Pancreas (tissue), 10 donors: ENCODE measurements at regions not wholly inside any gene's neighbourhood (a gene's known extent, or its start where the extent isn't known, plus 50 kb on each side); places are given as distances from the start of the nearest gene placed in this dataset.
A peak's percentile ranks its signal among the peaks of the same experiment; 100 is the strongest.

ENCODE experiments used
- ATAC-seq, 4 donors: fragments of 200-7000 bp; cut with Tn5 transposase; one replicate each; pipeline versions ENCODE4 v1.8.0 to v1.9.1; 2020; ENCODE audit warnings: mild to moderate bottlenecking in 4 of 4, moderate library complexity in 4 of 4
- DNase-seq, 6 donors: peaks; one replicate each; pipeline ENCODE4 v3.0.0-alpha.2; 2020
- FAIRE-seq: peaks from 2 replicates; lab custom pipeline; 2012; peaks lifted over from hg19 to GRCh38; lab: Jason Lieb, UNC
- H3K27ac ChIP-seq, 4 donors: fragments of 200-600 bp; sonication (generic); 1 replicate in 3 of 4; 2 replicates in 1 of 4; pipeline versions ENCODE4 v1.5.0 to v1.8.0; 2020
- H3K27me3 ChIP-seq, 4 donors: fragments of 200-600 bp; one replicate each; pipeline ENCODE4 v1.8.0; 2021
- H3K36me3 ChIP-seq, 3 donors: fragments of 200-600 bp; sonication (generic) in 1 of 3; one replicate each; pipeline versions ENCODE4 v1.5.0 to v1.8.0; 2020 to 2021
- H3K4me1 ChIP-seq, 3 donors: fragments of 200-600 bp; one replicate each; pipeline ENCODE4 v1.8.0; 2021
- H3K4me3 ChIP-seq, 4 donors: fragments of 200-600 bp; sonication (generic) in 2 of 4; one replicate each; pipeline versions ENCODE4 v1.5.0 to v1.8.0; 2020 to 2021
- H3K9me3 ChIP-seq, 4 donors: fragments of 200-600 bp; one replicate each; pipeline ENCODE4 v1.8.0; 2021
- CTCF ChIP-seq, 4 donors: fragments of 200-600 bp; sonication (generic) in 3 of 4; IDR thresholded peaks; one replicate each; pipeline versions ENCODE4 v1.5.0 to v1.8.0; 2021; ENCODE audit warnings: antibody characterized with exemption in 4 of 4
- WGBS, 2 donors: extraction: QIAGEN DNeasy Blood & Tissue Kit; methylation state at CpG; one replicate each; pipeline ENCODE4 v1.1.7; 2013; 5-methylcytosine and 5-hydroxymethylcytosine counted together
- intact Hi-C, 3 donors: fragments of 100-400 bp; cut with DNase I; formaldehyde crosslinking; loops; one replicate each; pipeline versions ENCODE4 v1.11.1 to v1.14.2; 2022
- donor health status: healthy with polysubstance abuse.
- donor health status: DM: no; HTN: no; CAD: no; lungs with moderate emphysema.
- donor health status: DM: no; HTN: no; CAD: no.
- donor health status: control.
- donor health status: control.
- donor health status: Bipolar disorder and iron deficiency.
- donor health status: DM: yes; HTN: yes; CAD: no.
- donor health status: DM: no; HTN: no; CAD: no.
- donor health status: DM: no; HTN: no; CAD: no.
- donor health status: DM: yes; HTN: yes; CAD: no.

- no peak for FAIRE-seq
These were observed 70.0 kb upstream of the PRSS58 start for GRCh38 chr7:142327628-142328405.

GRCh38 chr7:142323706-142324105 lies 65.8 kb upstream of the PRSS58 start:
- DNase-seq = peak in 5 of 6 donors; percentile 18 to 88 (median 60)
- WGBS, 2 donors = 21 to 24% methylated on average over 4 of the region's 4 CpGs
- H3K27ac ChIP-seq = peak overlapping the region in 1 of 4 donors; percentile 57

More at GRCh38 chr7:142327628-142328405, 70.0 kb upstream of the PRSS58 start:
- Histone ChIP-seq H3K27me3 (no peaks in the 10 kb centered on the region), H3K27ac (no peak overlapping the region), H3K4me1 (peaks cover 0 to 11% (median 6%) of the 10 kb centered on the region in 3 donors), H3K4me3 (no peak overlapping the region), H3K9me3 (no peaks in the 10 kb centered on the region), H3K36me3 (no peaks in the 10 kb centered on the region)
- ATAC-seq (no peak), DNase-seq (no peak)
- no peak for TF ChIP-seq CTCF (IDR thresholded peaks at IDR 0.05)
- intact Hi-C loops = no loop called here
- WGBS, 2 donors = 82 to 86% methylated on average over 11 of the region's 11 CpGs

GRCh38 chr7:142321391-142321790 lies 63.5 kb upstream of the PRSS58 start:
- TF ChIP-seq CTCF (IDR thresholded peaks at IDR 0.05) = no peak
- Histone ChIP-seq H3K27ac (no peak overlapping the region), H3K36me3 (no peaks in the 10 kb centered on the region), H3K27me3 (no peaks in the 10 kb centered on the region), H3K4me3 (no peak overlapping the region), H3K4me1 (peaks cover 0 to 11% (median 2%) of the 10 kb centered on the region in 3 donors), H3K9me3 (no peaks in the 10 kb centered on the region)
- no peak for ATAC-seq
- 79 to 84% methylated on average over 7 of the region's 7 CpGs for WGBS, 2 donors
- intact Hi-C loops = no loop called here
- DNase-seq = no peak
- no peak for FAIRE-seq

More at GRCh38 chr7:142323706-142324105, 65.8 kb upstream of the PRSS58 start:
- Histone ChIP-seq H3K9me3 (no peaks in the 10 kb centered on the region), H3K36me3 (no peaks in the 10 kb centered on the region), H3K27me3 (no peaks in the 10 kb centered on the region), H3K4me3 (no peak overlapping the region), H3K4me1 (peaks cover 0 to 11% (median 6%) of the 10 kb centered on the region in 3 donors)
- TF ChIP-seq CTCF (IDR thresholded peaks at IDR 0.05) = peak in 2 of 4 donors; percentile 32 to 37
- intact Hi-C loops = no loop called here
- FAIRE-seq (no peak), ATAC-seq (peak; percentile 73 to 83 (median 82))

GRCh38 chr7:142320883-142321282 lies 63.0 kb upstream of the PRSS58 start:
- WGBS, 2 donors = 85% methylated on average over 2 of the region's 2 CpGs
- H3K4me1 ChIP-seq = peaks cover 0 to 11% (median 0%) of the 10 kb centered on the region in 3 donors
- no peaks in the 10 kb centered on the region for H3K27me3 ChIP-seq
- H3K4me3 ChIP-seq = no peak overlapping the region
- H3K27ac ChIP-seq = no peak overlapping the region
- H3K36me3 ChIP-seq = no peaks in the 10 kb centered on the region
- DNase-seq (no peak), FAIRE-seq (no peak), ATAC-seq (no peak)
- no peaks in the 10 kb centered on the region for H3K9me3 ChIP-seq
- no peak for TF ChIP-seq CTCF (IDR thresholded peaks at IDR 0.05)
- intact Hi-C loops = no loop called here

GRCh38 chr7:142319970-142320369 lies 62.1 kb upstream of the PRSS58 start:
- WGBS, 2 donors = 41 to 45% methylated on average over 3 of the region's 3 CpGs
- no peak for ATAC-seq
- intact Hi-C loops = no loop called here
- no peak for TF ChIP-seq CTCF (IDR thresholded peaks at IDR 0.05)
- DNase-seq = no peak
- Histone ChIP-seq H3K27ac (no peak overlapping the region), H3K9me3 (no peaks in the 10 kb centered on the region), H3K36me3 (no peaks in the 10 kb centered on the region), H3K27me3 (no peaks in the 10 kb centered on the region), H3K4me1 (peaks cover 0 to 11% (median 0%) of the 10 kb centered on the region in 3 donors), H3K4me3 (no peak overlapping the region)
- FAIRE-seq = no peak
